SK-N-SH (cell line): ENCODE measurements at regions not wholly inside any gene's neighbourhood (a gene's known extent, or its start where the extent isn't known, plus 50 kb on each side); places are given as distances from the start of the nearest gene placed in this dataset.

Experiments
- CTCF ChIA-PET: fragments of 300-600, 350-600 bp; formaldehyde crosslinking; extraction: SDS; loops from one replicate; lab custom pipeline; 2021; lab: Yijun Ruan, JAX
- POLR2A ChIA-PET: fragments of 350-600 bp; sonication (Branson Sonifier 250); formaldehyde crosslinking; extraction: SDS; loops from one replicate; lab custom pipeline; 2020; ENCODE audit warnings: antibody characterized with exemption, inconsistent platforms; lab: Yijun Ruan, JAX
- DNase-seq: peaks from one replicate; pipeline ENCODE4 v3.0.0; 2012
- H2AFZ ChIP-seq: fragments of 200-600 bp; sonication (generic); 2 replicates; pipeline ENCODE4 v1.8.1; 2016; ENCODE audit warnings: antibody characterized with exemption, mild to moderate bottlenecking, low read depth
- H3F3A ChIP-seq: fragments of 200-600 bp; sonication (generic); replicated peaks from 2 replicates; pipeline ENCODE3; 2016; ENCODE audit warnings: antibody characterized with exemption, mild to moderate bottlenecking; ENCODE audit not compliant: insufficient read depth
- H3K27ac ChIP-seq, 2 experiments: fragments of 200-500 bp in 1 of 2; fragments of 200-600 bp in 1 of 2; sonication (Bioruptor generic) in 1 of 2; sonication (generic), shearing (Covaris generic) in 1 of 2; 2 replicates each; pipeline versions ENCODE4 v1.5.1 to v1.6.1; 2014 to 2016; ENCODE audit warnings: low read depth in 2 of 2, inconsistent platforms in 1 of 2, low read length in 1 of 2, mild to moderate bottlenecking in 1 of 2, mixed read lengths in 1 of 2
- H3K27me3 ChIP-seq: fragments of 200-600 bp; sonication (generic), shearing (Covaris generic); 2 replicates; pipeline ENCODE4 v1.6.1; 2016; ENCODE audit warnings: mixed run types; ENCODE audit not compliant: insufficient read depth
- H3K36me3 ChIP-seq, 2 experiments: fragments of 200-500 bp in 1 of 2; fragments of 200-600 bp in 1 of 2; sonication (Bioruptor generic) in 1 of 2; sonication (generic) in 1 of 2; replicated peaks in 1 of 2; 2 replicates each; pipeline versions ENCODE3 to v1.5.1; 2014 to 2016; ENCODE audit warnings: low read length in 1 of 2, mild to moderate bottlenecking in 1 of 2; ENCODE audit not compliant: insufficient read depth in 2 of 2, control insufficient read depth in 1 of 2
- H3K4me1 ChIP-seq, 2 experiments: fragments of 200-500 bp in 1 of 2; fragments of 200-600 bp in 1 of 2; sonication (Bioruptor generic) in 1 of 2; sonication (generic), shearing (Covaris generic) in 1 of 2; 2 replicates each; pipeline versions ENCODE4 v1.5.1 to v1.6.1; 2014 to 2016; ENCODE audit warnings: low read depth in 1 of 2, low read length in 1 of 2, mixed run types in 1 of 2; ENCODE audit not compliant: insufficient read depth in 2 of 2, control insufficient read depth in 1 of 2
- H3K4me2 ChIP-seq: fragments of 200-600 bp; sonication (generic), shearing (Covaris generic); 2 replicates; pipeline ENCODE4 v1.6.1; 2017; ENCODE audit warnings: mixed run types
- H3K4me3 ChIP-seq, 2 experiments: fragments of 200-500 bp in 1 of 2; fragments of 200-600 bp in 1 of 2; sonication (Bioruptor generic) in 1 of 2; sonication (generic), shearing (Covaris generic) in 1 of 2; 2 replicates each; pipeline versions ENCODE4 v1.5.1 to v1.8.1; 2014 to 2016; ENCODE audit warnings: low read depth in 2 of 2, inconsistent platforms in 1 of 2, low read length in 1 of 2, mild to moderate bottlenecking in 1 of 2, mixed read lengths in 1 of 2, moderate library complexity in 1 of 2
- H3K79me2 ChIP-seq: fragments of 200-600 bp; sonication (generic); 2 replicates; pipeline ENCODE4 v1.8.1; 2017; ENCODE audit warnings: mild to moderate bottlenecking; ENCODE audit not compliant: insufficient read depth
- H3K9ac ChIP-seq: fragments of 200-600 bp; sonication (generic); 2 replicates; pipeline ENCODE4 v1.6.1; 2017; ENCODE audit warnings: mixed run types
- H3K9me2 ChIP-seq: fragments of 200-600 bp; sonication (generic); 2 replicates; pipeline ENCODE4 v1.6.1; 2017; ENCODE audit warnings: mixed run types
- H3K9me3 ChIP-seq: fragments of 200-600 bp; sonication (generic); 2 replicates; pipeline ENCODE4 v1.6.1; 2017; ENCODE audit warnings: mixed run types, mild to moderate bottlenecking, moderate library complexity
- H4K20me1 ChIP-seq: fragments of 200-600 bp; sonication (generic); 2 replicates; pipeline ENCODE4 v1.6.1; 2017; ENCODE audit warnings: mild to moderate bottlenecking, mixed run types; ENCODE audit not compliant: insufficient read depth
- ELF1 ChIP-seq: IDR thresholded peaks from 2 replicates; pipeline ENCODE4 v1.4.0; 2012
- EZH2phosphoT487 ChIP-seq: fragments of 200-600 bp; sonication (generic); IDR thresholded peaks from 2 replicates; pipeline ENCODE4 v1.6.1; 2017; ENCODE audit warnings: low read depth, mixed run types, mild to moderate bottlenecking, antibody characterized with exemption, moderate library complexity, borderline replicate concordance
- FOSL2 ChIP-seq: IDR thresholded peaks from 2 replicates; pipeline ENCODE4 v1.4.0; 2012; ENCODE audit warnings: low read depth, mild to moderate bottlenecking, moderate library complexity, borderline replicate concordance
- FOXJ3 ChIP-seq: sonication (generic); formaldehyde crosslinking; IDR thresholded peaks from 2 replicates; pipeline ENCODE4 v1.5.1; 2020; ENCODE audit warnings: mild to moderate bottlenecking, missing genetic modification reagents
- FOXM1 ChIP-seq: IDR thresholded peaks from 2 replicates; pipeline ENCODE4 v1.4.0; 2012; ENCODE audit warnings: low read depth, mild to moderate bottlenecking
- GABPA ChIP-seq: IDR thresholded peaks from 2 replicates; pipeline ENCODE4 v1.4.0; 2012; ENCODE audit warnings: low read depth, mild to moderate bottlenecking
- GATA2 ChIP-seq: sonication (generic); formaldehyde crosslinking; IDR thresholded peaks from 2 replicates; pipeline ENCODE4 v1.5.0; 2020; ENCODE audit warnings: mild to moderate bottlenecking, missing genetic modification reagents
- JUND ChIP-seq: IDR thresholded peaks from 2 replicates; pipeline ENCODE4 v1.4.0; 2012
- MXI1 ChIP-seq: IDR thresholded peaks from 2 replicates; pipeline ENCODE4 v1.6.1; 2012; ENCODE audit warnings: mild to moderate bottlenecking, low read depth, low read length, improper control_type of control experiment
- NFIC ChIP-seq: IDR thresholded peaks from 2 replicates; pipeline ENCODE4 v1.4.0; 2012; ENCODE audit warnings: borderline replicate concordance
- NRF1 ChIP-seq: IDR thresholded peaks from 2 replicates; pipeline ENCODE4 v1.6.1; 2012; ENCODE audit warnings: low read depth, mild to moderate bottlenecking, low read length
- PBX3 ChIP-seq: IDR thresholded peaks from 2 replicates; pipeline ENCODE4; 2012
- POLR2AphosphoS5 ChIP-seq: IDR thresholded peaks from 2 replicates; pipeline ENCODE4 v1.6.1; 2012; ENCODE audit warnings: low read depth, low read length
- RAD21 ChIP-seq: IDR thresholded peaks from 2 replicates; pipeline ENCODE4 v1.6.1; 2012; ENCODE audit warnings: mild to moderate bottlenecking, low read length
- RCOR1 ChIP-seq: fragments of 150-350 bp; IDR thresholded peaks from 2 replicates; pipeline ENCODE4 v1.6.1; 2017; ENCODE audit warnings: antibody characterized with exemption, low read length
- RFX5 ChIP-seq: IDR thresholded peaks from 2 replicates; pipeline ENCODE4 v1.6.1; 2012; ENCODE audit warnings: mild to moderate bottlenecking, improper control_type of control experiment, low read length
- RXRA ChIP-seq: IDR thresholded peaks from 2 replicates; pipeline ENCODE4 v1.4.0; 2012; ENCODE audit warnings: low read depth, mild to moderate bottlenecking, borderline replicate concordance
- SIN3A ChIP-seq: IDR thresholded peaks from 2 replicates; pipeline ENCODE4 v1.6.1; 2012; ENCODE audit warnings: low read depth, mild to moderate bottlenecking, low read length, moderate library complexity, borderline replicate concordance
- SMC3 ChIP-seq: IDR thresholded peaks from 2 replicates; pipeline ENCODE4 v1.6.1; 2012; ENCODE audit warnings: low read depth, low read length, improper control_type of control experiment
- TCF12 ChIP-seq: IDR thresholded peaks from 2 replicates; pipeline ENCODE4 v1.4.0; 2012
- USF1 ChIP-seq: IDR thresholded peaks from 2 replicates; pipeline ENCODE4 v1.4.0; 2012; ENCODE audit warnings: low read depth, borderline replicate concordance
- YY1 ChIP-seq: IDR thresholded peaks from 2 replicates; pipeline ENCODE4 v1.4.0; 2012; ENCODE audit warnings: low read depth, mild to moderate bottlenecking
- WGBS: methylation state at CpG from one replicate; pipeline ENCODE4 v1.1.6; 2017; ENCODE audit warnings: low lambda C conversion rate; 5-methylcytosine and 5-hydroxymethylcytosine counted together

GRCh38 chr4:181799561-181800069 lies 443.6 kb upstream of the TENM3 start:
- WGBS = 76% methylated on average over 10 of the region's 10 CpGs
- Histone ChIP-seq H3K9ac (no peak overlapping the region), H3K4me2 (no peak overlapping the region), H3K27me3 (no peaks in the 10 kb centered on the region), H3K9me3 (peaks cover 6% of the 10 kb centered on the region; the same call in 1 of the 2 replicates), H3K79me2 (no peaks in the 10 kb centered on the region), H4K20me1 (no peaks in the 10 kb centered on the region), H3K27ac (no peak overlapping the region), H3K4me1 (no peaks in the 10 kb centered on the region), H3K4me3 (no peak overlapping the region), H3K9me2 (no peaks in the 10 kb centered on the region), H2AFZ (no peak overlapping the region), H3K36me3 (no peaks in the 10 kb centered on the region), H3F3A (no peaks in the 10 kb centered on the region)
- ChIA-PET POLR2A (no interaction called here), CTCF (no interaction called here)
- TF ChIP-seq RXRA (no peak), SIN3A (no peak), TCF12 (no peak)
- no peak for DNase-seq

- POLR2A ChIA-PET = no interaction called here
- 69% methylated on average over 2 of the region's 2 CpGs for WGBS
- DNase-seq = no peak
Observed at GRCh38 chr4:181802207-181802606, 441.0 kb upstream of the TENM3 start.

GRCh38 chr4:181807771-181808170 lies 435.4 kb upstream of the TENM3 start:
- ChIA-PET POLR2A (no interaction called here), CTCF (no interaction called here)
- H3K9me3 ChIP-seq = no peaks in the 10 kb centered on the region
- H2AFZ ChIP-seq = no peak overlapping the region
- no peaks in the 10 kb centered on the region for H3K36me3 ChIP-seq
- no peaks in the 10 kb centered on the region for H3K4me1 ChIP-seq
- no peaks in the 10 kb centered on the region for H3F3A ChIP-seq
- H3K9me2 ChIP-seq = no peaks in the 10 kb centered on the region
- no peak overlapping the region for H3K4me2 ChIP-seq
- no peak overlapping the region for H3K4me3 ChIP-seq
- H3K27me3 ChIP-seq = no peaks in the 10 kb centered on the region
- no peaks in the 10 kb centered on the region for H4K20me1 ChIP-seq
- no peaks in the 10 kb centered on the region for H3K79me2 ChIP-seq
- H3K9ac ChIP-seq = no peak overlapping the region
- H3K27ac ChIP-seq = no peak overlapping the region
- no peak for DNase-seq
- TF ChIP-seq GATA2 (CRISPR knock-in tag) (no peak), SIN3A (no peak), RAD21 (no peak), NFIC (no peak), POLR2AphosphoS5 (no peak), NRF1 (no peak), FOXJ3 (CRISPR knock-in tag) (no peak), ELF1 (no peak), FOSL2 (no peak), MXI1 (no peak), GABPA (no peak), SMC3 (no peak), FOXM1 (no peak), RFX5 (no peak), USF1 (no peak), TCF12 (no peak), YY1 (no peak), RCOR1 (no peak), PBX3 (no peak), EZH2phosphoT487 (no peak)

More at GRCh38 chr4:181802207-181802606, 441.0 kb upstream of the TENM3 start:
- H3K4me1 ChIP-seq = no peaks in the 10 kb centered on the region
- no peak overlapping the region for H3K27ac ChIP-seq
- CTCF ChIA-PET = no interaction called here
- no peaks in the 10 kb centered on the region for H4K20me1 ChIP-seq
- H3K4me3 ChIP-seq = no peak overlapping the region
- TF ChIP-seq GATA2 (CRISPR knock-in tag) = no peak
- TF ChIP-seq POLR2AphosphoS5 = no peak
- no peak for TF ChIP-seq JUND
- TF ChIP-seq, all 33 proteins: peak for 0
- no peak overlapping the region for H3K9ac ChIP-seq
- no peaks in the 10 kb centered on the region for H3K9me3 ChIP-seq
- no peak overlapping the region for H2AFZ ChIP-seq
- no peaks in the 10 kb centered on the region for H3K27me3 ChIP-seq
- no peak overlapping the region for H3K4me2 ChIP-seq
- H3K36me3 ChIP-seq = no peaks in the 10 kb centered on the region
- no peaks in the 10 kb centered on the region for H3K9me2 ChIP-seq
- H3K79me2 ChIP-seq = no peaks in the 10 kb centered on the region
- H3F3A ChIP-seq = no peaks in the 10 kb centered on the region
